ENCODE measurements at regions not wholly inside any gene's neighbourhood (a gene's known extent, or its start where the extent isn't known, plus 50 kb on each side); places are given as distances from the start of the nearest gene placed in this dataset.

DNA sequence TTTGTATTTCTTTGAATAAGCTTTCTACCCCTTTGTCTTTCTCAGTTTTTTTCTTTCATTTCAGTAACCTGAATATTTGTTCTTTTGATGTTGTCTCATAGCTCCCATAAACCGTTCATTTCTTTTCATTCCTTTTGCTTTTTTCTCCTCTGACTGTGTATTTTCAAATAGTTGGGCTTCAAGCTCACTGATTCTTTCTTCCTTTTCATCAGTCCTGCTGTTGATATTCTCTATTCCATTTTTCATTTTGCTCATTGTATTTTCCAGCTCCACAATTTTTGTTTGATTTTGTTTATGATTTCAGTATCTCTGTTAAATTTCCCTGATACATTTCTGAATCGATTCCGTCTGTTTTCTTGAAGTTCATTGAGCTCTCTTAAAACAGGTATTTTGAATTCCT, 129.6 kb upstream of the NUDT6 start:
- TF ChIP-seq, protein P1, sequence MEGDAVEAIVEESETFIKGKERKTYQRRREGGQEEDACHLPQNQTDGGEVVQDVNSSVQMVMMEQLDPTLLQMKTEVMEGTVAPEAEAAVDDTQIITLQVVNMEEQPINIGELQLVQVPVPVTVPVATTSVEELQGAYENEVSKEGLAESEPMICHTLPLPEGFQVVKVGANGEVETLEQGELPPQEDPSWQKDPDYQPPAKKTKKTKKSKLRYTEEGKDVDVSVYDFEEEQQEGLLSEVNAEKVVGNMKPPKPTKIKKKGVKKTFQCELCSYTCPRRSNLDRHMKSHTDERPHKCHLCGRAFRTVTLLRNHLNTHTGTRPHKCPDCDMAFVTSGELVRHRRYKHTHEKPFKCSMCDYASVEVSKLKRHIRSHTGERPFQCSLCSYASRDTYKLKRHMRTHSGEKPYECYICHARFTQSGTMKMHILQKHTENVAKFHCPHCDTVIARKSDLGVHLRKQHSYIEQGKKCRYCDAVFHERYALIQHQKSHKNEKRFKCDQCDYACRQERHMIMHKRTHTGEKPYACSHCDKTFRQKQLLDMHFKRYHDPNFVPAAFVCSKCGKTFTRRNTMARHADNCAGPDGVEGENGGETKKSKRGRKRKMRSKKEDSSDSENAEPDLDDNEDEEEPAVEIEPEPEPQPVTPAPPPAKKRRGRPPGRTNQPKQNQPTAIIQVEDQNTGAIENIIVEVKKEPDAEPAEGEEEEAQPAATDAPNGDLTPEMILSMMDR (IDR thresholded peaks at IDR 0.05): no peak
- TF ChIP-seq JUND (IDR thresholded peaks at IDR 0.05) (no peak), FOSL2 (IDR thresholded peaks at IDR 0.05; ENCODE audit: borderline replicate concordance, low read depth) (no peak), GABPA (IDR thresholded peaks at IDR 0.05; ENCODE audit: low read depth) (no peak), NFIC (IDR thresholded peaks at IDR 0.05; ENCODE audit: borderline replicate concordance) (no peak), RCOR1 (IDR thresholded peaks at IDR 0.05; ENCODE audit: low read length) (no peak), GATA2 (CRISPR knock-in tag; IDR thresholded peaks at IDR 0.05) (no peak), TEAD4 (IDR thresholded peaks at IDR 0.05; ENCODE audit: borderline replicate concordance, insufficient read depth) (no peak), RXRA (IDR thresholded peaks at IDR 0.05; ENCODE audit: borderline replicate concordance, low read depth) (no peak), EP300 (IDR thresholded peaks at IDR 0.05; ENCODE audit: borderline replicate concordance in 1 of 2, low read depth in 1 of 2, low read length in 1 of 2) (no peak), TCF12 (IDR thresholded peaks at IDR 0.05) (no peak)

Measured in SK-N-SH (cell line).